ENCODE measurements at regions not wholly inside any gene's neighbourhood (a gene's known extent, or its start where the extent isn't known, plus 50 kb on each side); places are given as distances from the start of the nearest gene placed in this dataset.

DNA sequence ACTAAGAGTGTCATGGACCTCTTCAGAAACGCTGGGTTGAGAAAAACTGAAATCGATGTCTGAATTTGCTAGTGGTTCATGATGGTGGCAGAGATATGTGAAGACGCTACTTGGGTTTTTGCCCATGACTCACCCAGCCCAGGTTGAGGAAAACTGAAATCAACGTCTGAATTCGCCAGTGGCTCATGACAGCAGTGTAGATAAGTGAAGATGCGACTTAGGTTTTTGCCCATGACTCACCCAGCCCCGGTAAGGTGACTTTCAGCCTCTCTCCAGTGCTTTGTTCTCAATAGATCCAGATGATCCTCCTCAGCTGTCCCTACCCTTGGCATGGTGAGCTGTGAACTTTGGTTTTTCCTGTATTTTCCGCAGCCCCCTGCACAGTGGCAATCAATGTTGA, 105.3 kb upstream of the SIX3 start:
- WGBS, 2 donors: 73 to 77% methylated on average over 7 to 8 of the region's 8 CpGs
- DNase-seq: no peak
- peaks cover 0 to 7% (median 0%) of the 10 kb centered on the region in 4 donors for H3K27me3 ChIP-seq
- no peaks in the 10 kb centered on the region for H3K36me3 ChIP-seq
- peaks cover 0 to 7% (median 0%) of the 10 kb centered on the region in 3 donors for H3K9me3 ChIP-seq
- TF ChIP-seq, protein P1, sequence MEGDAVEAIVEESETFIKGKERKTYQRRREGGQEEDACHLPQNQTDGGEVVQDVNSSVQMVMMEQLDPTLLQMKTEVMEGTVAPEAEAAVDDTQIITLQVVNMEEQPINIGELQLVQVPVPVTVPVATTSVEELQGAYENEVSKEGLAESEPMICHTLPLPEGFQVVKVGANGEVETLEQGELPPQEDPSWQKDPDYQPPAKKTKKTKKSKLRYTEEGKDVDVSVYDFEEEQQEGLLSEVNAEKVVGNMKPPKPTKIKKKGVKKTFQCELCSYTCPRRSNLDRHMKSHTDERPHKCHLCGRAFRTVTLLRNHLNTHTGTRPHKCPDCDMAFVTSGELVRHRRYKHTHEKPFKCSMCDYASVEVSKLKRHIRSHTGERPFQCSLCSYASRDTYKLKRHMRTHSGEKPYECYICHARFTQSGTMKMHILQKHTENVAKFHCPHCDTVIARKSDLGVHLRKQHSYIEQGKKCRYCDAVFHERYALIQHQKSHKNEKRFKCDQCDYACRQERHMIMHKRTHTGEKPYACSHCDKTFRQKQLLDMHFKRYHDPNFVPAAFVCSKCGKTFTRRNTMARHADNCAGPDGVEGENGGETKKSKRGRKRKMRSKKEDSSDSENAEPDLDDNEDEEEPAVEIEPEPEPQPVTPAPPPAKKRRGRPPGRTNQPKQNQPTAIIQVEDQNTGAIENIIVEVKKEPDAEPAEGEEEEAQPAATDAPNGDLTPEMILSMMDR (IDR thresholded peaks at IDR 0.05): no peak
- no peak for TF ChIP-seq POLR2A (IDR thresholded peaks at IDR 0.05)
- H3K4me3 ChIP-seq: no peak overlapping the region
- H3K27ac ChIP-seq: no peak overlapping the region
- H3K4me1 ChIP-seq: no peaks in the 10 kb centered on the region
- intact Hi-C loops (cut with DNase I): no loop called here

DNA sequence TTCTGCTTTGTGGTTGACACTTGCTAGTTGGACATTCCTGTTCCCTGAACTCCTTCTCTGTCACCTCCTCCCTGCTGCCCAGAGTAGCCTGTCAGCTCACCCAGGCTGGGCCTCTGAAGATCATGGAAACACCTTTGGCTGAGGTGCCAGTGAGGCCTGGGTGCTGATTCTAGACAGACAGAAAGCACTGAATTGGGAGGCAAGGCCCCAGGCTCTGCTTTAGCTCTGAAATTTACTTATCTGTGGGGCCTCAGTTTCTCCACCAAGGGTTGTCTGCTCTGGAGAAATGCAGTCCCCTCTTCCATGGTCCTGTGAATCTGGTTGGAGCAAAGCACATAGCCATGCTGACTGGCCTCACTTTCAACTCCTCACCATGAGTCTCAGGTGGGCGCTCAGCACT, 104.6 kb upstream of the SIX3 start:
- WGBS, 2 donors: 83 to 89% methylated on average over 1 of the region's 1 CpG
- intact Hi-C loops (cut with DNase I): no loop called here

DNA sequence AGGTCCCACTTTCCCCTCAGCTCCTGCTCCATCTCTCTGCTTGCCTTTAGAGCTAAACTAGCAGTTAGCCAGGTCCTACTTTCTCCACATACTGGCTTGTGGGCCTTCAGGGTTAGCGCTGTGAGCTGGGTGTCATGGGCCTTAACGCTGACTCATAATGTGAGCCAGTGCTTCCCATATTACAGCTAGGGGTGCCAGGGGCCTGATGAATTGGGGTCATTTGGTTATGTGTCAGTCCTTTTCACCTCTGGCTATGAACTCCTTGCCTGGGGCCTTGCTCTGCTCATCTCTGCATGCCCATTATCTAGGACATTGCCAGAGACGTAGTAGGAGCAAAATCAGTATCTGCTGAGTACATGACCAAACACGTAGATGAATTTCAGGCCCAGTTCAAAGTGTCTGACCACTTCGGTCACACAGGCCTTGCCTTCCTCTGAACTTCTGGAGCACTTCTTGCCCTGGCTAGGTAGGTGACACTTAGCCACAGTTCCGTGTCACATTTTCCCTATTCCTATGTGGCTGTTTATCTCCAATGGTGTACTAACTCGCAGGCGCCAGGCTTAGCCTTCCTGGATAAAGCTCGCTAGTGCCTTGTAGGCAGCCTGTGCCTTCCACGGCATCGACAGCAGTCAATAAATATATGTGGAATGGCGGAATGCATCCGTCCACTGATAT, 103.2 kb upstream of the SIX3 start:
- intact Hi-C loops (cut with DNase I): no loop called here
- 84 to 87% methylated on average over 13 of the region's 13 CpGs for WGBS, 2 donors
- TF ChIP-seq POLR2A (IDR thresholded peaks at IDR 0.05): no peak
- TF ChIP-seq, protein P1 (IDR thresholded peaks at IDR 0.05): no peak
- H3K27ac ChIP-seq: no peak overlapping the region
- no peak for DNase-seq
- no peaks in the 10 kb centered on the region for H3K4me1 ChIP-seq
- H3K9me3 ChIP-seq: peaks cover 0 to 7% (median 0%) of the 10 kb centered on the region in 3 donors
- no peaks in the 10 kb centered on the region for H3K36me3 ChIP-seq
- H3K27me3 ChIP-seq: peaks cover 0 to 12% (median 0%) of the 10 kb centered on the region in 4 donors
- no peak overlapping the region for H3K4me3 ChIP-seq

More for the DNA sequence above, 104.6 kb upstream of the SIX3 start:
- Histone ChIP-seq H3K9me3 (peaks cover 0 to 7% (median 0%) of the 10 kb centered on the region in 3 donors), H3K4me3 (no peak overlapping the region), H3K4me1 (no peaks in the 10 kb centered on the region), H3K27ac (no peak overlapping the region), H3K36me3 (no peaks in the 10 kb centered on the region), H3K27me3 (peaks cover 0 to 7% (median 0%) of the 10 kb centered on the region in 4 donors)
- TF ChIP-seq, protein P1 (IDR thresholded peaks at IDR 0.05): no peak
- no peak for TF ChIP-seq POLR2A (IDR thresholded peaks at IDR 0.05)
- DNase-seq: no peak

DNA sequence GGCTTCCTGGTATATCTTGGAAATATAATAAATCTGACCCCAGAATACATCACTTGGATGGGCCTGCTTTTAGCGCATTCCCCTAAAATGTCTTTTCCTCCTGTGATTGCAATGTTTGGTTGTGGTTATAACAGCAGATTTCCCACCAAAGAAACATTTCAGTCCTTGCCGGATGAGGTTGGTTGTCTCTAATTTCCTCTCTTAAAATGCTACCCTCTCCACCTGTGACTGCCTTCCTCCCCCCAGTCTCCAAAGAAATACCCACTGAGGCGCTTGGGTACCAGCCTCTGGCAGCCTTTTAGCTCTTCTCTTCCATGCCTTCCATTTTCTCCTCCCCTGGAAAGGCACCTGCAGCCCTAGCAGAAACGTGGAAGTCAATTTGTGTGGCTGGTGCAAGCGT, 102.1 kb upstream of the SIX3 start:
- Histone ChIP-seq H3K27me3 (peaks cover 0 to 19% (median 0%) of the 10 kb centered on the region in 4 donors), H3K27ac (no peak overlapping the region), H3K9me3 (peaks cover 0 to under 1% (median 0%) of the 10 kb centered on the region in 3 donors), H3K36me3 (no peaks in the 10 kb centered on the region), H3K4me1 (no peaks in the 10 kb centered on the region), H3K4me3 (no peak overlapping the region)
- TF ChIP-seq, protein P1 (IDR thresholded peaks at IDR 0.05): no peak
- TF ChIP-seq POLR2A (IDR thresholded peaks at IDR 0.05): no peak
- 66 to 72% methylated on average over 5 of the region's 5 CpGs for WGBS, 2 donors
- DNase-seq: no peak
- intact Hi-C loops (cut with DNase I): no loop called here

DNA sequence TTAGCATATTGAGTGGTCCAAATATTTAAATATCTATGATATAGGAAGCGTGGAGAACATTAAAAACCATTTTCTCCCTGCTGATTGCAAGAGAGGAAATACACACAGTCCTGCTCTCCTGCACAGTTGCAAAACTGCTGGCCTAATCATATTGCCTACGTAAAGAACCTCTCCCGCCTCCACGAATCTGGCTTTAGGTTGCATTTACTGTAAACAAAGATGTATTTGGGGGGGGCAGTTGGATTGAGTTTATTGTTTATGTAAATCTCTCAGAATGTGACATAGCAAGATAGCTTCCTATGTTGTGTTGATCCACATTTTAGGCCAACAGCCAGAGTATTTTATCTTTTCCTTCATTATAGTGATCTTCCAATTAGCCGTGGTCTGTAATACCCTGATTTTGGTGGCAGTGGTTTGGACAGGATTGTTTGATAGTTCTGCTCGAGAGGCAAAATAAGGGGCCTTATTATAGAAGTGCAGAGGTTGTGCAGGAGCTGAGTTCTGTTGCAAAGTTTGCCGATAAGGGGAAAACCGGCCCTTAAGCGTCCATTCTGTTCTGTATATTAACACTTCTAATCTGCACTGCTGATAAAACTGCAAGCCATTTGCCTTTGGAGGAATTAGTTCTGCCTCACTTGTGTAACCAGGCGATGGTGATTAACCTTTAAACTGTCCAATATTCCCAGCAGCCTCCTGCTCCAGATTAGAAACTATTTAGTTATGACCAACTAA, 101.6 kb upstream of the SIX3 start:
- Histone ChIP-seq H3K27ac (no peak overlapping the region), H3K9me3 (no peaks in the 10 kb centered on the region), H3K4me1 (no peaks in the 10 kb centered on the region), H3K4me3 (no peak overlapping the region), H3K36me3 (no peaks in the 10 kb centered on the region), H3K27me3 (peaks cover 0 to 19% (median 0%) of the 10 kb centered on the region in 4 donors)
- DNase-seq: no peak
- TF ChIP-seq, protein P1 (IDR thresholded peaks at IDR 0.05): no peak
- TF ChIP-seq POLR2A (IDR thresholded peaks at IDR 0.05): no peak
- WGBS, 2 donors: 71 to 72% methylated on average over 10 of the region's 10 CpGs
- intact Hi-C loops (cut with DNase I): no loop called here
